Muscle of leg (tissue), 3 donors: ENCODE measurements at regions not wholly inside any gene's neighbourhood (a gene's known extent, or its start where the extent isn't known, plus 50 kb on each side); places are given as distances from the start of the nearest gene placed in this dataset.
"Not testable (repeated sequence)": the region's sequence is repeated elsewhere in the genome, so short reads cannot be mapped to it uniquely, and the experiment has no call there.

Source experiments
- DNase-seq: peaks from one replicate; pipeline ENCODE4 v3.0.0; 2013
- H3K27ac ChIP-seq: one replicate; pipeline ENCODE4 v1.5.1; 2013; ENCODE audit warnings: mild to moderate bottlenecking, low read length, control low read depth
- H3K27me3 ChIP-seq: one replicate; pipeline ENCODE4 v1.6.1; 2013; ENCODE audit warnings: low read length; ENCODE audit not compliant: control insufficient read depth, insufficient read depth
- H3K36me3 ChIP-seq: one replicate; pipeline ENCODE4 v1.6.1; 2013; ENCODE audit warnings: low read length; ENCODE audit not compliant: control insufficient read depth, insufficient read depth
- H3K4me1 ChIP-seq: one replicate; pipeline ENCODE4 v1.6.1; 2013; ENCODE audit warnings: low read length; ENCODE audit not compliant: control insufficient read depth, insufficient read depth
- H3K4me3 ChIP-seq: one replicate; pipeline ENCODE4 v1.5.1; 2013; ENCODE audit warnings: low read length, control low read depth
- H3K9me3 ChIP-seq: replicated peaks from 2 replicates; pipeline ENCODE4 v1.6.1; 2013; ENCODE audit warnings: low read depth, low read length; ENCODE audit not compliant: control insufficient read depth
- WGBS: methylation state at CpG from one replicate; pipeline ENCODE4 v1.1.5; 2013; ENCODE audit warnings: missing lambda C conversion rate; ENCODE audit not compliant: insufficient coverage; 5-methylcytosine and 5-hydroxymethylcytosine counted together

GRCh38 chr13:42418184-42418583 lies 146.2 kb downstream of the AKAP11 start:
- no peaks in the 10 kb centered on the region for H3K27me3 ChIP-seq
- no peaks in the 10 kb centered on the region for H3K4me1 ChIP-seq
- no peaks in the 10 kb centered on the region for H3K36me3 ChIP-seq
- no CpG with 5 or more reads among the region's 2 CpGs for WGBS
- DNase-seq, result no peak
- no peak overlapping the region for H3K27ac ChIP-seq
- no peaks in the 10 kb centered on the region for H3K9me3 ChIP-seq
- H3K4me3 ChIP-seq, result no peak overlapping the region

DNA sequence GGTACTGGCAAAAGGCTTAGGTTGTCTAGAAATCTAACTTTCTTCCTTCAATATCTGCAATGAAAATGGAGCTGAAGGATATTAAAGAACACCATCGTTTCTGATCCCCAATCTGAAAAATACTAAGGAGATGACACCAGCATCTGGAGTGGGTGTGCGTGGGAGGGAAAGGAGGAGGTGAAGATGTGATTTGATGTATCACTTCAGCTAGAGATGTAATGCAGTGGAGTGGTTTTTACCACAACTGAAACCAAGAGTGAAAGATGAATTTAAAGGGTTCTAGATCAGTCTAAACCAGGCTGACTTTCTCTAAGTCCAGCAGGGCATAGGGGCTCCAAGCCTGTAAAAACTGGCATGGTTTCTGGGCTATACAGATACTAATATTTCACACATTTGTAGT lies 148.4 kb downstream of the AKAP11 start:
- Histone ChIP-seq H3K9me3 (peaks cover 5% of the 10 kb centered on the region), H3K27ac (no peak overlapping the region), H3K36me3 (no peaks in the 10 kb centered on the region), H3K27me3 (no peaks in the 10 kb centered on the region), H3K4me3 (no peak overlapping the region), H3K4me1 (no peaks in the 10 kb centered on the region)
- DNase-seq, result no peak
- 86% methylated on average over 1 of the region's 2 CpGs for WGBS

GRCh38 chr13:42422681-42423080 lies 150.7 kb downstream of the AKAP11 start:
- Histone ChIP-seq H3K27me3 (no peaks in the 10 kb centered on the region), H3K36me3 (no peaks in the 10 kb centered on the region), H3K4me1 (no peaks in the 10 kb centered on the region), H3K9me3 (peaks cover 5% of the 10 kb centered on the region), H3K27ac (no peak overlapping the region), H3K4me3 (no peak overlapping the region)
- no peak for DNase-seq
- WGBS, result no CpG with 5 or more reads among the region's 2 CpGs

- Histone ChIP-seq H3K4me1 (no peaks in the 10 kb centered on the region), H3K36me3 (no peaks in the 10 kb centered on the region), H3K4me3 (no peak overlapping the region), H3K9me3 (peaks cover 5% of the 10 kb centered on the region), H3K27me3 (no peaks in the 10 kb centered on the region), H3K27ac (no peak overlapping the region)
- WGBS, result no CpG with 5 or more reads among the region's 2 CpGs
- no peak for DNase-seq
These were observed 149.8 kb upstream of the TNFSF11 start for GRCh38 chr13:42424182-42424581.

GRCh38 chr13:42445354-42445753 lies 128.6 kb upstream of the TNFSF11 start:
- WGBS, result no CpG with 5 or more reads among the region's 1 CpG

GRCh38 chr13:42446597-42446996 lies 127.4 kb upstream of the TNFSF11 start:
- H3K4me1 ChIP-seq, H3K36me3 ChIP-seq, H3K27ac ChIP-seq, H3K27me3 ChIP-seq, H3K4me3 ChIP-seq, DNase-seq: not testable (repeated sequence)
- WGBS, result 83% methylated on average over 5 of the region's 5 CpGs
- peaks cover 18% of the 10 kb centered on the region for H3K9me3 ChIP-seq

More at GRCh38 chr13:42445354-42445753, 128.6 kb upstream of the TNFSF11 start:
- H3K4me3 ChIP-seq, result no peak overlapping the region
- H3K27me3 ChIP-seq, result no peaks in the 10 kb centered on the region
- DNase-seq, result no peak
- no peaks in the 10 kb centered on the region for H3K36me3 ChIP-seq
- peaks cover 18% of the 10 kb centered on the region for H3K9me3 ChIP-seq
- no peaks in the 10 kb centered on the region for H3K4me1 ChIP-seq
- H3K27ac ChIP-seq, result no peak overlapping the region

GRCh38 chr13:42453091-42453645 lies 120.8 kb upstream of the TNFSF11 start:
- DNase-seq, result no peak
- 98% methylated on average over 8 of the region's 11 CpGs for WGBS
- no peaks in the 10 kb centered on the region for H3K27me3 ChIP-seq
- no peaks in the 10 kb centered on the region for H3K36me3 ChIP-seq
- H3K27ac ChIP-seq, result no peak overlapping the region
- no peak overlapping the region for H3K4me3 ChIP-seq
- no peaks in the 10 kb centered on the region for H3K4me1 ChIP-seq
- no peaks in the 10 kb centered on the region for H3K9me3 ChIP-seq

DNA sequence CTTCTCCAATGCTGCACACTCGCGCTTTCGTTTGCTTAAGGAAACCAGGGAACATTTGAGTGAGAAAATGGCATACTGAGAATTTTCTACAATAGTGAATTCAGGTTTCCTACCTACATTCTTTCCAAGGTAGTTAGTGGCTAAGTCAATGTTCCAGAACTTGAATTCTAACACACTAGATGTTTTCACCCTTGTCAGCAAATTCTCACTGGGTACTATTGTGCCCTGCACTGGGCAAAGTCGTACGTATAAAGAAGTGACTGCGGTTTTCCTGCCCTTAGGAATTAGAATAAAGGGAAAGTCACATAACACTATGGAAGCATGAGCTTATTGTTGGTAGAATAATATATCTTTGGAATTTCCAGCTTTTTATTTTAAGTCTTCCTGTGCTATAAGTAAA lies 119.2 kb upstream of the TNFSF11 start:
- Histone ChIP-seq H3K4me1 (no peaks in the 10 kb centered on the region), H3K9me3 (no peaks in the 10 kb centered on the region), H3K36me3 (no peaks in the 10 kb centered on the region), H3K27me3 (no peaks in the 10 kb centered on the region), H3K27ac (no peak overlapping the region), H3K4me3 (no peak overlapping the region)
- WGBS, result no CpG with 5 or more reads among the region's 6 CpGs
- no peak for DNase-seq

GRCh38 chr13:42458193-42458592 lies 115.8 kb upstream of the TNFSF11 start:
- H3K9me3 ChIP-seq, result peaks cover 3% of the 10 kb centered on the region
- DNase-seq, result no peak
- H3K4me1 ChIP-seq, result no peaks in the 10 kb centered on the region
- no peak overlapping the region for H3K4me3 ChIP-seq
- no peaks in the 10 kb centered on the region for H3K27me3 ChIP-seq
- no peak overlapping the region for H3K27ac ChIP-seq
- no peaks in the 10 kb centered on the region for H3K36me3 ChIP-seq
- WGBS, result no CpG with 5 or more reads among the region's 5 CpGs

DNA sequence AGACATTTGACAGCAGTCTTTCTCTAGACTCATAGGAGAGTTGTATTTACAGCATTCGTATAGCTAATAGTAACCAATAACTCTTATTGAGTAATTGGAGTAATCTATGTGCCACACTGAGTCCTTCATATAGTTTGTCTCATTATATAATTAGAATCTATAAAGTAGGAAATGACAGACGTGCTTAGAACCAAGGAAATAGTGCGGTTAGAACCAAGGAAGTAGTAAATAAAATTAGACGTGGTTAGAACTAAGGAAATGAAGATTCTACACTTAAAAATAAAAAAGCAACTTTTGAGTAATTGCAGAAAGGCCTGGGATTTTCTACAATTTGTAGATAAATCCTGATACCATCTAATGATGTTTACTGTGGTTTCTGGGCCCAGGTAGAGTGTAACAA lies 107.8 kb upstream of the TNFSF11 start:
- Histone ChIP-seq H3K9me3 (peaks cover 3% of the 10 kb centered on the region), H3K4me1 (no peaks in the 10 kb centered on the region)
- WGBS, result no CpG with 5 or more reads among the region's 4 CpGs

GRCh38 chr13:42466609-42467008 lies 107.3 kb upstream of the TNFSF11 start:
- DNase-seq, result no peak
- no peaks in the 10 kb centered on the region for H3K36me3 ChIP-seq
- H3K4me1 ChIP-seq, result no peaks in the 10 kb centered on the region
- H3K27me3 ChIP-seq, result no peaks in the 10 kb centered on the region
- peaks cover 2% of the 10 kb centered on the region for H3K9me3 ChIP-seq
- no peak overlapping the region for H3K27ac ChIP-seq
- WGBS, result no CpG with 5 or more reads among the region's 1 CpG
- H3K4me3 ChIP-seq, result no peak overlapping the region

More for the DNA sequence above, 107.8 kb upstream of the TNFSF11 start:
- Histone ChIP-seq H3K36me3 (no peaks in the 10 kb centered on the region), H3K27ac (no peak overlapping the region), H3K27me3 (no peaks in the 10 kb centered on the region), H3K4me3 (no peak overlapping the region)
- DNase-seq, result no peak
